Pons (tissue), 1 donor: ENCODE measurements at regions not wholly inside any gene's neighbourhood (a gene's known extent, or its start where the extent isn't known, plus 50 kb on each side); places are given as distances from the start of the nearest gene placed in this dataset.

Source experiments
- DNase-seq: peaks from one replicate; pipeline ENCODE4 v3.0.0-alpha.2; 2016; ENCODE audit warnings: low spot score

DNA sequence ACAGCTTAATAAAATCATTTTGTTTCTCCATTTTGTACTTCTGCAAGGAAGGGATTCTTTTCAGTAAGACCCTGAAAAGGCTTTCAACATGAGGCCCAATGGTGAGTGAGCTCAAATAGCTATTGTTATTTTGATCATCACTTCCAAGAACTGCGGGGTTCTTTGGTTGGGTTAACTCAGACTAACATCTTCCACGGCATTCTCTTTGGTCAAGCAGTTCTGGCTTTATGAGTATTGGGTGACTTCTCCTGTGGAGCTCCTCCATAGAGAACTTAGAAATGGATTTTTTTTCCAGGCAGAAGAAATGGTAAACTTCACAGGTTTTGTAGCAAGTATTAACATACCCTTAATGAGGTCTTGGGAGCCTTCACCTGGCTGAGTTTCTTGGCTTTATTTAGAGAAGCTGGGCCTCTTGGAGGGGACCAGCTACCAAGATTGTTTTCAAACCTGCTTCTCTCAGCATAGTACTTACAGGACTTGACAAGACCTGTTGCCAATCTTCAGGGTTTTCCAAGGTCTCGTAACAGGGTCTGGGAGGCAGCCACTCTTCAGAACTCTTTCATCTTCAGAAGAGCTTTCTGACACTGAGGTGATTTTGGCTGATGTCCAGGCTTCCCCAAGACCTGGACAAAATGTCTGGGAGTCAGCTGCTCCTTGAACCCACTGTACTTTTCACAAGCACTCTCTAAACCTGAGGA, 353.2 kb upstream of the ETAA1 start:
- DNase-seq: no peak

GRCh38 chr2:67046591-67046990, 350.5 kb upstream of the ETAA1 start:
- no peak for DNase-seq

DNA sequence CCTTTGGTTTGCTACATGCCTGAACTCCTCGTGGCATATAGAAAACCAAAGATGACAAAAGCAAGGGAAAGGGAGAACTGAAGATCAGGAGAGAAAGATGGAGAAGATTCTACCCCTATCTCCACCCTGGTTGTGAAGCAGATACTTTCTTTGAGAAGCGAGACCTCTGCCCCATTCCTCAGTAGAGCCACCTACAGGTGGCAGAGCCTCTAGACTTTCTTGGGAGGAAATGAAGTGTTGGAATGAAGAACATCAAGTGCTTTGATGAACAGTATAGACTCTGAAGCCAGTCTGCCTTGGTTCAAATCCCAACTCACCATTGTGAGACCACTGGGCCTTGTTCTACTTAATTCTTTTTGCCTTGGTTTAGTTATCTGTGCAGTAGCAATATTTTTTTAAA, 348.8 kb upstream of the ETAA1 start:
- DNase-seq: no peak

DNA sequence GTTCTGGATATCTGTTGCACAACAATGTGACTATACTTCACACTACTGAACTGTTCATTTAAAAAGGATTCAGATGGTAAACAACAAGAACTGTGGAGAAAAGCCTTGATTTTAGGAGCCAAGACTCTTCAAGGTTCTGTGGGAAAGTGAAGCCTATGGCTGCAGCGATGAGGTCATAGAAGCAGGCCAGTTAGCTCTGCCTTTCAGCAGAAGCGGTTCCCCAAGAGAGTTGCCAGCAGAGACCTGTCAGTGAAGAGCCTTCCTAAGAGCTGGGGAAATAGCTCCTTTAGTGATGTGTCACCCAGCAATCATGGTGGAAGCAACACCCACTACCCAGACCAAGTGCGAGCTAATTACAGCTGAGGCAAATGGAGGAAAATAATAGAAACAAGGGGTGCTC, 346.5 kb upstream of the ETAA1 start:
- DNase-seq: no peak

DNA sequence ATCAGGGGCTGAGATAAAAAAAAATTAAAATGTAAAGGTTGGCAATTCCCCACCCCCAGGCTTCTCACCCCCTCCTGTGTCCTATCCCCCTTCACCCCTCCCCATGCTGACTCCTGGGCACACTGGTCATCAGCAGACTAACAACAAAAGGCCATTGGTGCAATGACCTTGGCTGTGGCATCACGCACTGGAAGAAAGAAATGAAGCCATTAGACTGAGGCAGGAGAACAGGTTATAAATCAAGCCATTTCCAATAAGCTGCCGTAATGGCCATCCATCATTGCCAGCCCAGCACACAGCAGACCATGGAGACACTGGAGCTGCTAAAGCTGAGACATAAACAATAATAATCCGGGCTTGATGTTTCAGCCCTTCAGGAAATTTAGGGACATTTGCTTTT, 342.4 kb upstream of the ETAA1 start:
- no peak for DNase-seq

GRCh38 chr2:67055387-67056304, 341.5 kb upstream of the ETAA1 start:
- no peak for DNase-seq

GRCh38 chr2:67057123-67057522, 340.0 kb upstream of the ETAA1 start:
- DNase-seq: no peak

DNA sequence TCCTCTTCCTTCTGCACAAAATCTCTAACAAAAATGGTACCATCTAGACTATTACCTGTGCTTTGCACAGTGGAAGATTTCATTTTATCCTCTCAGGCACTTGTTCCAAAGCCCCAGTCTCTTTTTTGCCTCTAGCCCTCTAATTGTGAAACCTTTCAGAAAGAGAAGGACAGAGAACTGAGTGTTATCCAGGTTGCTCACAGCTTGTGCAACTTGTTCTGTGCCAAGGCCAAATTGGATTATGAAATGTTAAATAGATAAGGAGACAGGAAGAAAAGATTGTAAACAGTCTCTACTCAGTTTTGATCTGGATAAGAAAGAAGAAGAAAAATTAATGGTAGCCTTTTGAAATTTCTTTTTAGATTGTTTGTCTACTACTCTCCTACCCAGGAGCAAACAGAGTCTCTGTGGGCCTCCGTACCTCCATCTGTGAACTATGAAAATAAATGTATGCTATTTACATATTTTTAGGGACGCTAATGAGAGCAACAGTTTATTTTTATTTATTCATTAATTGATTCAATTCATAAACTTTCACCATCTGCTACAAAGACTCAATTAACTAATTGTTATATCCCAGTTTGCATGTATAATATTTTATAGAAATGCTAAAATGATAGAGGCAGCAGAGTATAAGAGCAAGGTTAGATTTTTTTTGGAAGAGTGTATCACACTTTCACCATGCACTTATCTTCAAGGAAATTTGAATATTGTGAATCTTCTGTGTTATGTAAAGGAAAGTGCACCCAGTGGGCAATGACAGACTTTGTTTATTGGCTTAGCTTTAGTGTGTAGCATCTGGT, 339.0 kb upstream of the ETAA1 start:
- DNase-seq: no peak

GRCh38 chr2:67065046-67065445, 332.1 kb upstream of the ETAA1 start:
- no peak for DNase-seq

GRCh38 chr2:67066782-67067181, 330.4 kb upstream of the ETAA1 start:
- no peak for DNase-seq

- DNase-seq: no peak
These were observed 329.5 kb upstream of the ETAA1 start for GRCh38 chr2:67067656-67068055.

DNA sequence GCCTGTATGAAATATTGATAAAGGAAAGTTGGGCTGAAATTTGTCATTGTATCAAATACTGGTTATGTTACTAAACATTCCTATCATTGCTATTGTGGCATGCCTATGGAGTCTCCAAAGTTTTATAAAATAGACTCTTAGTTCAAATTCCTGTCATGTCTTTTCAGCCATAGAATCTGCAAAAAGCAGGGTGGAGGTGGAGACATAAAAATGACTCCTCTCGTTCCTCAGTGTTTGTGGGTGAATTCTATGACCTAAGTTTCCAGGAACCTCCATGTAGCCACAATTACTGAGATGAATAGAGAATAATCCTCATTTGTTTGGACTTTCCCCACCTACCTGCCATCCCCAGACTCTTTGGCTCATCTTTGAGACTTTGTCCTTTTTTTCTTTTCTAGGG, 326.3 kb upstream of the ETAA1 start:
- DNase-seq: no peak

DNA sequence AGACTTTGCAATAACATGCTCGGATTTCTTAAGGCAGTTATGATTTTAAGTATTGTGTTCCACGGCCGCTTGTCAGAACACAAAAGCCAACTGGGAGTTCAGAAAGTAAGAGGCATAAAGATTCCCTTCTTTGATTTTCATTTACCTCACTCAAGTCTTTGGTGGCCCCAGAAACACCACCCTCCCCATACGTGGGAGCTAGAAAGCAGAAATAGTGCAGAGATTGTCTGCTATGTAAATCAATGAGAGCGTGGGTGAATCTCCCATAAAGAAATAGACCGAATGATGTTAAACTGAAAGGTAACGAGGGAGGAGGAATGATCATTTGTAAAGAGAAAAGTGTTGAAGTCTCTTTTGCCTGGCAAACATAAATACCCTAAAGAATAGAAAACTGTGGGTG, 322.1 kb upstream of the ETAA1 start:
- no peak for DNase-seq

DNA sequence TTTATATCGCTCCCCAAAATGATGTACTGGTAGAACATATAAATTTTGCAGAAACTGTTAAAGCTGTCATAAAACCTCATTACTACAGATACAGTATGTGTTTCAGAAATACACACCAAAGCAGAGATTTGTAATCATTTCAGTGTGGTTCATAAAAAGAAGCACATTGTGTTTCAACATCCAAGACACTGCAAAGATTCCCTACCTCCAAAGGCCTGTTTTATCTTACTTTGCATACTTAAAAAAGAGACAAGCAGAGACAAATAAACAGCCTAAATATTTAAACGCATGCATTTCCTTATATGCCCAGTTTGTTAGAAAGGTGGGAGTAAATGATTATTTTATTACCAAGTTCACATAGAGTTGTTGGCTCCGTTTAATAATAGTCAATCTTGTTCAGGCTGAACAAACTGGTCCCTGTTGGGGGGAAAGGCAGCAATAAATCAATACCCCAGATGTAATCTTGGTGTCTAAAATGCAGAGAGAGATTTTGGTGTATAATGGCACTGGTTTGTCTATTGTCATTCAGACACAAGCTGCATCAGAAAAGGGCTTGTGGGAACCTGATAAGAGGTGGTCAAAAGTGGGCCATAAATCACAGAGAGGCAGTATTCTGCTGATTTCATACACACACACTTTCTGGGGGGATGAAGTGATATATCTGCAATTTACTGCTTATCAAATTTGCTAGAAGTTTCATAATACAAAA, 321.4 kb upstream of the ETAA1 start:
- DNase-seq: no peak

DNA sequence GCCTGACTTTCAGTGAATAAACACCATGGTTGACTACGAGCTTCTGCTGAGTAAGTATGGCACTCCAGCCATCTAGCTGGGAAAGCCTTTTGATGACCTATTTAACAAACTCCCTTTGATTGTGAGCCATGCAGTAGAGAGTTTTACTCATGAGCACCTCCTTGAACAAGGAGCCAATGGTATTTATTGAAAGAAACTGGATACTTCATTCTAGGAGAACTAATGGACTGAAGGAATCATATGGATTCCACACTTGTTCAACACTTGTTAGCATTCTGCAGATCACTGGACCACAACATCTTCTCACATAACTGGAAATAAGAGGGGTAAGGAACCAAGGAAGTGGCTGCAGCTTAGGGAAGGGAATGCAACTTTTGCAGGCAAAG, 320.9 kb upstream of the ETAA1 start:
- DNase-seq: no peak

DNA sequence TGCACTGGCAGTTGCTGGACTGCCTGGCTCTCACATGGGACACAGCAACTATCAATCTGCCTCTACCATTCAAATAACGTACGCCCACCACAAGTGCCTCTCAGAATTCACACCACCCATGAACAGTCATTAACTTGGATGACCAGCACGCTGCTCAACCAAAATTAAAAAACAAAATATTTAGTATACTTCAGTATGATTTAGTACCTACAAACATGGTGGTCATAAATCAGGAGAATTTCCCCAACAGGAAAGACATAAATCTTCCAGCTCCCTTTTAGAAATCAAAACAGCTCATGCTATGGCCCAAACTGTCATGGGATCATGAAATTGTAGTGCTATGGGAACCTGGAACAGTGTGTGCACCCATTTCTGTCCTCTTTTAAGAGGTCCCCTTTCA, 317.4 kb upstream of the ETAA1 start:
- no peak for DNase-seq

GRCh38 chr2:67082813-67083212, 314.3 kb upstream of the ETAA1 start:
- no peak for DNase-seq

- no peak for DNase-seq
These were observed 313.2 kb upstream of the ETAA1 start for GRCh38 chr2:67083951-67084350.

DNA sequence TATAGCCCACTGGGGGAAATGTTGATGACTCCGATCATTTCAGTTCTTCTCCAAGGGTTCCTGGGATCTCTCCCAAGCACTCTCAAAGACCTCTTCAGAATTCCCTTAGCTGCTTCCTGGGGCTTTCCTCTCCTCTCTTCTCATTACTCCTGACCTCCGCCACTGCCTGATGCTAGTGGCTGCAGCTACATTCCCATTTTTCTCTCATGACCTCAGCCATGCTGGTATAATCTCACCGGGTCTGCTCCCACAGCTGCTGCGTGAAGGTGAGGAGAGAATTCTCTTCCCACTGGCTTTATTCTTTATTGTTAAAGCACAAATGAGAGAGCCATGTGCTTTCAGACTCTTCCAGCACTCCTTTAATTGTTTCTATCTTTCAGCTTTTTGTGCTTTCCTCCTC, 312.0 kb upstream of the ETAA1 start:
- DNase-seq: no peak

- DNase-seq: no peak
These were observed 305.5 kb upstream of the ETAA1 start for GRCh38 chr2:67091681-67092080.

DNA sequence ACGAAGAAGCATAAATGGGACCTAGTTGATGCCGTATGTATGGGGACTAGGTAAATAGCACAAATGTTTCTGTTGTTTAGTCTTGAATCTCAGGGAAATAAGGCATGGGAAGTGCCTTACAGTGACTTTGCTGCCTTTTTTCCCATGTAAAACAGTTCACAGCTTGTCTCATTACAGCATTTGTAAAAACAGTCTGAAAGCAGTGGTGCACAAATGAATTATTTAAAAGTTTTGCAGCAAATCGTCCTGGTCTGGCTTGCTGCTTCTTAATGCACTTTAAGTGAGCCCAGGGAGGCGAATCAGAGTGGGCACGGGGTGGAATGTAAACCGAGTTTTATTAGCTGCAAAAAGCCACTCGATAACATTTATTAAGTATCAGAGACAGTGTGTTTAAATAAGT, 302.0 kb upstream of the ETAA1 start:
- DNase-seq: no peak

GRCh38 chr2:67096886-67097285, 300.2 kb upstream of the ETAA1 start:
- DNase-seq: no peak
